NCI-H146 treated with DMSO at 0.1 percent for 48 hours (cell line): ENCODE measurements at regions not wholly inside any gene's neighbourhood (a gene's known extent, or its start where the extent isn't known, plus 50 kb on each side); places are given as distances from the start of the nearest gene placed in this dataset.
"Not testable (repeated sequence)": the region's sequence is repeated elsewhere in the genome, so short reads cannot be mapped to it uniquely, and the experiment has no call there.

Experiments
- DNase-seq: peaks from one replicate; lab custom pipeline; 2025; ENCODE audit not compliant: unreplicated experiment; lab: John Stamatoyannopoulos, UW

GRCh38 chr14:34180434-34180833 lies 229.6 kb upstream of the EGLN3 start:
- peak; percentile 30 for DNase-seq

GRCh38 chr14:34179727-34180126 lies 228.9 kb upstream of the EGLN3 start:
- DNase-seq, result no peak

GRCh38 chr14:34177466-34177865 lies 226.6 kb upstream of the EGLN3 start:
- DNase-seq, result no peak

- DNase-seq, result no peak
Observed at GRCh38 chr14:34175574-34175973, 224.7 kb upstream of the EGLN3 start.

GRCh38 chr14:34174973-34175372 lies 224.1 kb upstream of the EGLN3 start:
- no peak for DNase-seq

GRCh38 chr14:34173916-34174315 lies 223.0 kb upstream of the EGLN3 start:
- no peak for DNase-seq

GRCh38 chr14:34172550-34173368 lies 221.9 kb upstream of the EGLN3 start:
- no peak for DNase-seq

- no peak for DNase-seq
Observed at GRCh38 chr14:34172173-34172451, 221.2 kb upstream of the EGLN3 start.

GRCh38 chr14:34171431-34172172 lies 220.7 kb upstream of the EGLN3 start:
- no peak for DNase-seq

- no peak for DNase-seq
Observed at GRCh38 chr14:34170882-34171281, 220.0 kb upstream of the EGLN3 start.

- DNase-seq, result no peak
Observed at GRCh38 chr14:34169561-34169960, 218.7 kb upstream of the EGLN3 start.

GRCh38 chr14:34168656-34169055 lies 217.8 kb upstream of the EGLN3 start:
- no peak for DNase-seq

- no peak for DNase-seq
Observed at GRCh38 chr14:34165847-34166350, 215.0 kb upstream of the EGLN3 start.

GRCh38 chr14:34164162-34164864 lies 213.4 kb upstream of the EGLN3 start:
- no peak for DNase-seq

GRCh38 chr14:34161351-34162082 lies 210.6 kb upstream of the EGLN3 start:
- no peak for DNase-seq

- DNase-seq, result no peak
Observed at GRCh38 chr14:34160619-34161018, 209.7 kb upstream of the EGLN3 start.

- DNase-seq, result no peak
Observed at GRCh38 chr14:34157651-34158050, 206.8 kb upstream of the EGLN3 start.

- no peak for DNase-seq
Observed at GRCh38 chr14:34147461-34147860, 196.6 kb upstream of the EGLN3 start.

- DNase-seq, result not testable (repeated sequence)
Observed at GRCh38 chr14:34140127-34140526, 189.3 kb upstream of the EGLN3 start.

GRCh38 chr14:34139160-34140121 lies 188.6 kb upstream of the EGLN3 start:
- not testable (repeated sequence) for DNase-seq
